GM12878 (cell line): ENCODE measurements at regions not wholly inside any gene's neighbourhood (a gene's known extent, or its start where the extent isn't known, plus 50 kb on each side); places are given as distances from the start of the nearest gene placed in this dataset.

Source experiments
- ATAC-seq: fragments of 200-7000 bp; cut with Tn5 transposase; 3 replicates; pipeline ENCODE4 v1.9.1; 2020; ENCODE audit warnings: mild to moderate bottlenecking, moderate library complexity
- BruUV-seq: library from RNA; stranded (reverse); fragments of 400-500 nt; replicated peaks from 2 replicates; lab custom pipeline; 2021; lab: Mats Ljungman, UMichigan
- CTCF ChIA-PET: fragments of 300-600 bp; sonication (Branson Sonifier 250); formaldehyde crosslinking; extraction: SDS; loops from one replicate; lab custom pipeline; 2021; ENCODE audit warnings: inconsistent platforms; lab: Yijun Ruan, JAX
- POLR2A ChIA-PET: fragments of 350-600 bp; formaldehyde crosslinking; extraction: SDS; loops from one replicate; lab custom pipeline; 2021; ENCODE audit warnings: inconsistent platforms; lab: Charles Lee
- RAD21 ChIA-PET: fragments of 300-600 bp; sonication (Branson Sonifier 250); formaldehyde crosslinking; loops from one replicate; lab custom pipeline; 2023; ENCODE audit warnings: antibody characterized with exemption; ENCODE audit not compliant: unreplicated experiment; lab: Charles Lee
- SMC1A ChIA-PET: fragments of 300-600 bp; sonication (Branson Sonifier 250); formaldehyde crosslinking; loops from one replicate; lab custom pipeline; 2023; ENCODE audit not compliant: unreplicated experiment, uncharacterized antibody; lab: Charles Lee
- DNase-seq: peaks from one replicate; pipeline ENCODE4 v3.0.0-alpha.2; 2011; ENCODE audit warnings: low read depth, low spot score
- FAIRE-seq: peaks from 3 replicates; lab custom pipeline; 2011; peaks lifted over from hg19 to GRCh38; lab: Jason Lieb, UNC
- H2AFZ ChIP-seq: 2 replicates; pipeline ENCODE4 v1.6.0; 2011; ENCODE audit warnings: low read depth, low read length, control low read depth; ENCODE audit not compliant: control insufficient read depth
- H3K27ac ChIP-seq: 2 replicates; pipeline ENCODE4 v1.5.1; 2011; ENCODE audit warnings: control low read depth; ENCODE audit not compliant: control insufficient read depth, insufficient read depth
- H3K27me3 ChIP-seq, 2 experiments: replicated peaks in 1 of 2; 2 replicates each; pipeline versions ENCODE4 v1.6.0 to v1.6.1; 2011; ENCODE audit warnings: low read length in 1 of 2; ENCODE audit not compliant: control insufficient read depth in 2 of 2, insufficient read depth in 2 of 2
- H3K36me3 ChIP-seq, 2 experiments: 2 replicates each; pipeline ENCODE4 v1.5.1; 2011; ENCODE audit warnings: low read length in 1 of 2; ENCODE audit not compliant: control insufficient read depth in 2 of 2, insufficient read depth in 2 of 2
- H3K4me1 ChIP-seq: 2 replicates; pipeline ENCODE4 v1.6.1; 2011; ENCODE audit warnings: mild to moderate bottlenecking, low read length, moderate library complexity, mixed read lengths; ENCODE audit not compliant: control insufficient read depth, insufficient read depth
- H3K4me2 ChIP-seq: 2 replicates; pipeline ENCODE4 v1.6.0; 2011; ENCODE audit warnings: control low read depth; ENCODE audit not compliant: control insufficient read depth, insufficient read depth
- H3K4me3 ChIP-seq: fragments of 200-600 bp; sonication (generic); 2 replicates; pipeline ENCODE4 v1.5.1; 2016
- H3K79me2 ChIP-seq: 2 replicates; pipeline ENCODE4 v1.6.0; 2011; ENCODE audit warnings: low read length; ENCODE audit not compliant: control insufficient read depth, insufficient read depth
- H3K9ac ChIP-seq: 2 replicates; pipeline ENCODE4 v1.8.0; 2011; ENCODE audit warnings: low read length, control low read depth, mixed read lengths; ENCODE audit not compliant: control insufficient read depth, insufficient read depth
- H3K9me3 ChIP-seq: replicated peaks from 3 replicates; pipeline ENCODE4 v1.5.1; 2011; ENCODE audit warnings: mild to moderate bottlenecking, low read length; ENCODE audit not compliant: control insufficient read depth, insufficient read depth
- H4K20me1 ChIP-seq: 2 replicates; pipeline ENCODE4 v1.6.0; 2011; ENCODE audit not compliant: control insufficient read depth, insufficient read depth
- CBFB ChIP-seq: IDR thresholded peaks from 2 replicates; pipeline ENCODE4 v1.6.1; 2016; ENCODE audit warnings: antibody characterized with exemption, low read depth
- EP300 ChIP-seq, 2 experiments: fragments of 150-350 bp in 1 of 2; IDR thresholded peaks; 2 replicates each; pipeline ENCODE4 v1.6.1; 2011 to 2012; ENCODE audit warnings: low read depth in 2 of 2, low read length in 2 of 2, borderline replicate concordance in 1 of 2, improper control_type of control experiment in 1 of 2, inconsistent platforms in 1 of 2; ENCODE audit not compliant: control insufficient read depth in 1 of 2
- FOXM1 ChIP-seq: IDR thresholded peaks from 2 replicates; pipeline ENCODE4 v1.6.1; 2012; ENCODE audit warnings: low read depth, mild to moderate bottlenecking, inconsistent platforms, low read length, moderate library complexity
- JUND ChIP-seq: IDR thresholded peaks from 2 replicates; pipeline ENCODE4 v1.6.1; 2012; ENCODE audit warnings: low read depth, mild to moderate bottlenecking, low read length, improper control_type of control experiment, moderate library complexity
- LARP7 ChIP-seq: fragments of 450-650 bp; IDR thresholded peaks from 2 replicates; pipeline ENCODE4 v1.6.1; 2017; ENCODE audit warnings: mild to moderate bottlenecking
- MYB ChIP-seq: fragments of 150-350 bp; IDR thresholded peaks from 2 replicates; pipeline ENCODE4 v1.6.1; 2014; ENCODE audit warnings: mild to moderate bottlenecking, low read depth, low read length, borderline replicate concordance
- MYC ChIP-seq: IDR thresholded peaks from 2 replicates; pipeline ENCODE4 v1.6.1; 2011; ENCODE audit warnings: mild to moderate bottlenecking, low read length, moderate library complexity, inconsistent platforms; ENCODE audit not compliant: insufficient read depth, insufficient replicate concordance, insufficient read length, severe bottlenecking
- NFIC ChIP-seq: IDR thresholded peaks from 2 replicates; pipeline ENCODE4 v1.6.1; 2012; ENCODE audit warnings: low read depth, mild to moderate bottlenecking, inconsistent platforms, low read length, moderate library complexity
- YBX1 ChIP-seq: fragments of 450-650 bp; IDR thresholded peaks from 2 replicates; pipeline ENCODE4 v1.6.1; 2016; ENCODE audit warnings: antibody characterized with exemption
- WGBS: methylation state at CpG from one replicate; pipeline ENCODE4 v1.1.6; 2016; ENCODE audit warnings: low lambda C conversion rate; ENCODE audit not compliant: insufficient replicate concordance, insufficient coverage; ENCODE audit errors: missing lambda C conversion rate; 5-methylcytosine and 5-hydroxymethylcytosine counted together
- in situ Hi-C: fragments of 300-500 bp; cut with MboI; formaldehyde crosslinking; loops from 9 replicates; pipeline ENCODE4 v1.14.3; 2018; ENCODE audit warnings: mixed read lengths
- intact Hi-C: fragments of 100-400 bp; cut with micrococcal nuclease; formaldehyde crosslinking; loops from one replicate; pipeline ENCODE4 v1.14.2; 2022; ENCODE audit not compliant: unreplicated experiment
- TF ChIP-seq, protein P1 (sequence below): fragments of 450-650 bp; IDR thresholded peaks from 2 replicates; pipeline ENCODE4 v1.6.1; 2017; ENCODE audit warnings: mild to moderate bottlenecking, moderate library complexity

DNA sequence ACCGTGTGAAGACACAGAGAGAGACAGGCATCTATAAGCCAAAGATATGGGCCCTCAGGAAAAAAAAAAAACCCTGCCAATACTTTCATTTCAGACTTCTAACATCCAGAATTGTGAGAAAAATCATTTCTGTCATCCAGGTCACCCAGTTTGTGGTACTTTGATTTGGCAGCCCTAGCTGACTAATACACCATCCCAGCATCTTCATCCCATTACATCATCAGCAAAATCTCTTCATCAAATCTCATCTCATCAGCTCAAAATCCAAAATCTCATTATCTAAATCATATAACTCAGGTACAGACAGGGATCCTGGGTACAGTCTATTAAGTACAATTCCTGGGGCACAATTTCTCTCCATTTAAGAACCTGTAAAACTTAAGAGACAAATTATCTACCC, 51.9 kb upstream of the GJA8 start:
- intact Hi-C loops (no loop called here), in situ Hi-C loops (no loop called here)
- ChIA-PET CTCF (no interaction called here), RAD21 (no interaction called here), POLR2A (no interaction called here), SMC1A (no interaction called here)
- Histone ChIP-seq H3K4me2 (no peak overlapping the region), H3K27me3 (no peaks in the 10 kb centered on the region), H4K20me1 (no peaks in the 10 kb centered on the region), H3K79me2 (no peaks in the 10 kb centered on the region), H3K27ac (no peak overlapping the region), H3K4me1 (no peaks in the 10 kb centered on the region), H3K9me3 (no peaks in the 10 kb centered on the region), H2AFZ (no peak overlapping the region), H3K9ac (no peak overlapping the region), H3K4me3 (no peak overlapping the region), H3K36me3 (no peaks in the 10 kb centered on the region)
- no peak for ATAC-seq
- DNase-seq: no peak
- 0% methylated on average over 1 of the region's 1 CpG for WGBS
- TF ChIP-seq, protein P1, sequence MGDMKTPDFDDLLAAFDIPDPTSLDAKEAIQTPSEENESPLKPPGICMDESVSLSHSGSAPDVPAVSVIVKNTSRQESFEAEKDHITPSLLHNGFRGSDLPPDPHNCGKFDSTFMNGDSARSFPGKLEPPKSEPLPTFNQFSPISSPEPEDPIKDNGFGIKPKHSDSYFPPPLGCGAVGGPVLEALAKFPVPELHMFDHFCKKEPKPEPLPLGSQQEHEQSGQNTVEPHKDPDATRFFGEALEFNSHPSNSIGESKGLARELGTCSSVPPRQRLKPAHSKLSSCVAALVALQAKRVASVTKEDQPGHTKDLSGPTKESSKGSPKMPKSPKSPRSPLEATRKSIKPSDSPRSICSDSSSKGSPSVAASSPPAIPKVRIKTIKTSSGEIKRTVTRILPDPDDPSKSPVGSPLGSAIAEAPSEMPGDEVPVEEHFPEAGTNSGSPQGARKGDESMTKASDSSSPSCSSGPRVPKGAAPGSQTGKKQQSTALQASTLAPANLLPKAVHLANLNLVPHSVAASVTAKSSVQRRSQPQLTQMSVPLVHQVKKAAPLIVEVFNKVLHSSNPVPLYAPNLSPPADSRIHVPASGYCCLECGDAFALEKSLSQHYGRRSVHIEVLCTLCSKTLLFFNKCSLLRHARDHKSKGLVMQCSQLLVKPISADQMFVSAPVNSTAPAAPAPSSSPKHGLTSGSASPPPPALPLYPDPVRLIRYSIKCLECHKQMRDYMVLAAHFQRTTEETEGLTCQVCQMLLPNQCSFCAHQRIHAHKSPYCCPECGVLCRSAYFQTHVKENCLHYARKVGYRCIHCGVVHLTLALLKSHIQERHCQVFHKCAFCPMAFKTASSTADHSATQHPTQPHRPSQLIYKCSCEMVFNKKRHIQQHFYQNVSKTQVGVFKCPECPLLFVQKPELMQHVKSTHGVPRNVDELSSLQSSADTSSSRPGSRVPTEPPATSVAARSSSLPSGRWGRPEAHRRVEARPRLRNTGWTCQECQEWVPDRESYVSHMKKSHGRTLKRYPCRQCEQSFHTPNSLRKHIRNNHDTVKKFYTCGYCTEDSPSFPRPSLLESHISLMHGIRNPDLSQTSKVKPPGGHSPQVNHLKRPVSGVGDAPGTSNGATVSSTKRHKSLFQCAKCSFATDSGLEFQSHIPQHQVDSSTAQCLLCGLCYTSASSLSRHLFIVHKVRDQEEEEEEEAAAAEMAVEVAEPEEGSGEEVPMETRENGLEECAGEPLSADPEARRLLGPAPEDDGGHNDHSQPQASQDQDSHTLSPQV: no peak
- no peak for TF ChIP-seq NFIC
- FAIRE-seq: no peak
- BruUV-seq: no TSS peak

DNA sequence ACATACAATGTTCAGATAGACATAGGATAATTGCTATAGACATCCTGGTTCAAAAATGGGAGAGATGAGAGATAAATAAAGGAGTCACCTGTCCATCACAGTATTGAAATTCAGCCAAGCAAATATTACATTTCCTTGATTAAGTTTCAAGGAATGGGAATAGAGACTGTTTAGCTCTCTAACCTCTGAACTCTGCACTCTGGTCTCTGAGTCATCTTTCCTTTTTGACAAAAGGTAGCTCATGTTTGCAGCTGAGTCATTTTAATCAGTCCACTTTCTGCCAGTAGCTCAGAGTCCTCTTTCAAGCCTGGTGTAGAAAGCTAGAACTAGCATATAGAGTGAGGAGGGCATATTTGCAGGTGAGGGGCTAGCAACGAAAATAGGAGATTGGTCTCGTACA, 51.4 kb upstream of the GJA8 start:
- TF ChIP-seq MYB (no peak), EP300 (IDR thresholded peaks at IDR 0.05; ENCODE audit: borderline replicate concordance in 1 of 2, control insufficient read depth in 1 of 2, low read depth in 2 of 2, low read length in 2 of 2) (no peak), CBFB (no peak), YBX1 (no peak), JUND (no peak), MYC (no peak), FOXM1 (no peak), LARP7 (no peak)
- no peaks in the 10 kb centered on the region for H3K27me3 ChIP-seq
- H3K79me2 ChIP-seq: no peaks in the 10 kb centered on the region
- no peaks in the 10 kb centered on the region for H3K36me3 ChIP-seq
- no peaks in the 10 kb centered on the region for H3K4me1 ChIP-seq
- no peaks in the 10 kb centered on the region for H4K20me1 ChIP-seq
- ChIA-PET RAD21 (no interaction called here), CTCF (no interaction called here), POLR2A (no interaction called here), SMC1A (interaction anchor here (0.6 kb wide), 1 partner anchor 163 kb away, joined by 3 read pairs; no protein-coding TSS in a partner anchor)
- DNase-seq (no peak), ATAC-seq (no peak), FAIRE-seq (peak; percentile 54)
- no peak overlapping the region for H2AFZ ChIP-seq
- H3K4me2 ChIP-seq: no peak overlapping the region
- in situ Hi-C loops: no loop called here
- BruUV-seq: no TSS peak
- 0% methylated on average over 2 of the region's 2 CpGs for WGBS
- no peak overlapping the region for H3K9ac ChIP-seq
- H3K9me3 ChIP-seq: no peaks in the 10 kb centered on the region
- intact Hi-C loops: no loop called here
- no peak overlapping the region for H3K27ac ChIP-seq
- no peak overlapping the region for H3K4me3 ChIP-seq
